Progenitor cell of endocrine pancreas (in vitro differentiated cells): ENCODE measurements at regions not wholly inside any gene's neighbourhood (a gene's known extent, or its start where the extent isn't known, plus 50 kb on each side); places are given as distances from the start of the nearest gene placed in this dataset.

Experiments used
- DNase-seq: peaks from one replicate; pipeline ENCODE4 v3.0.0; 2021; ENCODE audit warnings: low spot score; ENCODE audit not compliant: unreplicated experiment
- H3K27ac Mint-ChIP-seq: 2 replicates; pipeline ENCODE4 v1.8.0; 2021; ENCODE audit warnings: mild to moderate bottlenecking, moderate library complexity, mixed read lengths
- H3K27me3 Mint-ChIP-seq: 2 replicates; pipeline ENCODE4 v1.8.0; 2021; ENCODE audit warnings: mixed read lengths
- H3K36me3 Mint-ChIP-seq: 2 replicates; pipeline ENCODE4 v1.8.0; 2022; ENCODE audit warnings: mixed read lengths; ENCODE audit not compliant: insufficient read depth
- H3K4me1 Mint-ChIP-seq: 2 replicates; pipeline ENCODE4 v1.8.0; 2021; ENCODE audit warnings: low read depth, mixed read lengths
- H3K4me3 Mint-ChIP-seq: 2 replicates; pipeline ENCODE4 v1.8.0; 2021; ENCODE audit warnings: low read depth, mild to moderate bottlenecking, moderate library complexity, mixed read lengths
- H3K9me3 Mint-ChIP-seq: 2 replicates; pipeline ENCODE4 v1.8.0; 2021; ENCODE audit warnings: low read depth, mixed read lengths
- TF ChIP-seq, protein P1 (sequence below): fragments of 200-600 bp; sonication (generic); IDR thresholded peaks from one replicate; pipeline ENCODE4 v1.5.0; 2021; ENCODE audit warnings: antibody characterized with exemption, mild to moderate bottlenecking; ENCODE audit not compliant: unreplicated experiment

DNA sequence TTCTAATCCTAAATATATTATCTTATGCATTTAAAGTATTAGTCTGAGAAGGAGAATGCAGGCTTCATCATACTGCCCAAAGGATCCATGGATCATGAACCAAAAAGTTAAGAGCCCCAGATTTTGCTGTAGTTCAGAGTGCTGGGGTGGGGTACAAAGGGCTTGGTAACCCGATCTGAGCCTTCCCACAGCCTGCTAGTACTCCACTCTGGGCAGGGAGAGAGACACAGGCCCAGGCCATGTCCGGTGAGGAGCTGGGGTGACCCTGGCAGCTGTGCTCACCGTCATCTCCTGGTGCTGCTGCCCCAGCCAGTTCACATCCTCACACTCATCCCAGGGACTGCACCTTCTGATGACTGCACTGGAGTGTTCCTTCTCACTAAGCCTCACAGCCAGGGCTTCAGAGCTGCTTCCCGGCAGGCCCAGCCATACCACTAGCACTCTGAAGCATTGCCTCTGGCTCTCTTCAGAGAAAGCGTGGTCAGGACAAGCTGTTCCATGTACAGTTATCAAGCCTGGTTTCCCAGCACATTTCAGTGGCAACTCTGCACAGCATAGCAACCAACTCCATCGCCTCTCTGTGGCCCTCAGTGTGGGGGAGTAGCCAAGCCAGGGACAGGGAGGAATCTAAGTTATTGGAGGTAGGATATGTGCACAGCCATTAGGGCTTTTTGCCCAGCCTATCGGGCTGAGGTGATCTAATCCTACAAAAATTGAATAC lies 189.0 kb upstream of the CTAGE1 start:
- H3K27me3 Mint-ChIP-seq: peaks cover 16% of the 10 kb centered on the region
- no peak overlapping the region for H3K4me3 Mint-ChIP-seq
- H3K4me1 Mint-ChIP-seq: peaks cover 3% of the 10 kb centered on the region
- no peaks in the 10 kb centered on the region for H3K36me3 Mint-ChIP-seq
- H3K9me3 Mint-ChIP-seq: no peaks in the 10 kb centered on the region
- H3K27ac Mint-ChIP-seq: no peak overlapping the region
- no peak for DNase-seq
- TF ChIP-seq, protein P1, sequence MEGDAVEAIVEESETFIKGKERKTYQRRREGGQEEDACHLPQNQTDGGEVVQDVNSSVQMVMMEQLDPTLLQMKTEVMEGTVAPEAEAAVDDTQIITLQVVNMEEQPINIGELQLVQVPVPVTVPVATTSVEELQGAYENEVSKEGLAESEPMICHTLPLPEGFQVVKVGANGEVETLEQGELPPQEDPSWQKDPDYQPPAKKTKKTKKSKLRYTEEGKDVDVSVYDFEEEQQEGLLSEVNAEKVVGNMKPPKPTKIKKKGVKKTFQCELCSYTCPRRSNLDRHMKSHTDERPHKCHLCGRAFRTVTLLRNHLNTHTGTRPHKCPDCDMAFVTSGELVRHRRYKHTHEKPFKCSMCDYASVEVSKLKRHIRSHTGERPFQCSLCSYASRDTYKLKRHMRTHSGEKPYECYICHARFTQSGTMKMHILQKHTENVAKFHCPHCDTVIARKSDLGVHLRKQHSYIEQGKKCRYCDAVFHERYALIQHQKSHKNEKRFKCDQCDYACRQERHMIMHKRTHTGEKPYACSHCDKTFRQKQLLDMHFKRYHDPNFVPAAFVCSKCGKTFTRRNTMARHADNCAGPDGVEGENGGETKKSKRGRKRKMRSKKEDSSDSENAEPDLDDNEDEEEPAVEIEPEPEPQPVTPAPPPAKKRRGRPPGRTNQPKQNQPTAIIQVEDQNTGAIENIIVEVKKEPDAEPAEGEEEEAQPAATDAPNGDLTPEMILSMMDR: no peak

DNA sequence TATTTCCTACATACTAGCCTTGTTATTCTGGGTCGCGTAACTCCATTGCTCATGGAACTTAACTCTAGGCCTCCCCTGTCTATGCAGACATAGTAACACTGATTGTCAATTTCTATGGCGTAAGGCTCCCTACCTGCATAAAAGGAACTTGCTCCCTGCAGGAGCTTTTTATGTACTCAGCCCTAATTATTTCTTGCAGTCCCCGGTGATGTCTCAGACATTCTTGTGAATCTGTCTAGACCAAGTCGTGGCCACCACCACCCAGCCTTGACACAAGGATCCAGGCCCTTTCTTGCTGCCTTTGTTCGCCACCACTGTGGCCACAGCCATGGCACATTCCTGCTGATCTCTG lies 189.5 kb upstream of the CTAGE1 start:
- Mint-ChIP-seq H3K9me3 (no peaks in the 10 kb centered on the region), H3K27me3 (peaks cover 16% of the 10 kb centered on the region), H3K36me3 (no peaks in the 10 kb centered on the region), H3K27ac (no peak overlapping the region), H3K4me3 (no peak overlapping the region), H3K4me1 (peaks cover 3% of the 10 kb centered on the region)
- no peak for DNase-seq
- TF ChIP-seq, protein P1: no peak

DNA sequence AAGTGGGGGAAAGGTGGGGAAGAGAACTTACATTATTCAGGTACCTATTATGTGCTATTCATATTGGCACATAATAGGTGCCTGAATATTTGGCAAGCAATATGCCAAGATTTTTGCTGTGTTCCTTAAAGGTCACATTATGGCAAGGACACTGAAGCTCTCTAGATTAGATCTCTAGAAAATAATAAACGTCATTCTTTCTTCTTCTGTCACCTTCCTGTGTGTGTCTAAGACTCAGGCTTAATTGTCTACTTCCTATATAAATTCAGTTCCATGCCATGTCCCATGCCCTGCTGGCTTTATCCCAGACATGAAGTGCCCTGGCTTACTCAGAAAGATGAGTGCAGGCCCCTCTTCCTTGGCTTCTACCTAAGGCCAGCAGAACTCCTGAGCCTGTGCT lies 191.1 kb upstream of the CTAGE1 start:
- H3K27me3 Mint-ChIP-seq: peaks cover 17% of the 10 kb centered on the region
- no peak overlapping the region for H3K4me3 Mint-ChIP-seq
- no peaks in the 10 kb centered on the region for H3K36me3 Mint-ChIP-seq
- peaks cover 8% of the 10 kb centered on the region for H3K4me1 Mint-ChIP-seq
- no peak overlapping the region for H3K27ac Mint-ChIP-seq
- TF ChIP-seq, protein P1: no peak
- DNase-seq: no peak
- H3K9me3 Mint-ChIP-seq: no peaks in the 10 kb centered on the region

DNA sequence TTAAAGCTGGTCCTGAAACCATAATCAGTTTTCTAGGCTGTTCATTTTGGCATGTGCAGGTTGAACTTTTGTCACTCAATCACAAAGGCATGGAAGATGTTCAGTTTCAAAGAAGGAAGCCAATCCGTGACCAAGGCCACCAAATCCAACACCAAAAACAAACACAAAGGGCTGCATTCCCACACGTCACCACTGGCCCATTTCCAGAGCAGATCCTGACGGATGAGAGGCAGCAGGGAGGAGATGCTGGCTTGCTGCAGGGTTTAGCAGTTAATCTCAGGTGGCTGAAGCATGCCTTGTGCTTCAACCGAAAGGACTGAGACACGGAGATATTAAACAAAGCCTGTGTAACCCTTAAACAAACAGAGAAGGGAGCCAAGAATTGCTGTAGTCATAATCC lies 191.9 kb upstream of the CTAGE1 start:
- Mint-ChIP-seq H3K36me3 (no peaks in the 10 kb centered on the region), H3K4me3 (no peak overlapping the region), H3K27ac (no peak overlapping the region), H3K27me3 (peaks cover 19% of the 10 kb centered on the region), H3K4me1 (peaks cover 10% of the 10 kb centered on the region), H3K9me3 (no peaks in the 10 kb centered on the region)
- TF ChIP-seq, protein P1: no peak
- DNase-seq: no peak

DNA sequence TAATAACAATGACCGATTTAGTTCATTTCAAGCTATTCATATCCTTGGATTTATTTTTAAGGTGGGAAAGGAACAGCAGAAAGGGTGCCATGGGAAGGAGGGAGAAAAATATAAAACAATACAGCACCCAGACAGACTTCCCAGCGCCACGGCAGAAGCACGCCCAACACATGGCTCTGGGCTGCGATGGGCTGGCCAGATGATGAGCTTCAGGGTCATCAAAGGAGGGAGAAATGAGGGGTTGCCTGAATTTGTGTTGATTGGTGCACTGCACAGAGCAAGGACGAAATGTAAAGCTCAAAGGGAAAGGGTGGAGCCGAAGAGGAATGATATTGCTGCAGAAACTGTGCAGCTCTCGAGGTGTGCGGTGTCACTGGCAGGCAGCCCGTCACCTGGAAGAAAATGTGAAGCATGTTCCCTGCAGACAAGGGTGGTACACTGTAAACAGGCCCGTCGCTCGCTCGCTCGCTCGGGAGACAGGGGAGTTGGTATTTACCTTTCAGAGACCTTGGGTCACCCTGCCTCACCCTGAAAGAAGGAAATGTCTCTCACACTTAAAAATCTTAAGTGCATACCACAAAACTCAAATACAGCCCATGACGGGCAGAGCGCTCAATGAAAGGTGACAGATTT lies 195.5 kb upstream of the CTAGE1 start:
- Mint-ChIP-seq H3K36me3 (no peaks in the 10 kb centered on the region), H3K4me3 (no peak overlapping the region), H3K27me3 (peaks cover 15% of the 10 kb centered on the region), H3K9me3 (no peaks in the 10 kb centered on the region), H3K4me1 (peaks cover 10% of the 10 kb centered on the region), H3K27ac (no peak overlapping the region)
- TF ChIP-seq, protein P1: no peak
- no peak for DNase-seq
